HEK293 (cell line): ENCODE measurements at regions not wholly inside any gene's neighbourhood (a gene's known extent, or its start where the extent isn't known, plus 50 kb on each side); places are given as distances from the start of the nearest gene placed in this dataset.

Experiments
- CTCF ChIA-PET: fragments of 350-600 bp; formaldehyde crosslinking; extraction: SDS; loops from one replicate; lab custom pipeline; 2021; ENCODE audit warnings: antibody characterized with exemption; lab: Yijun Ruan, JAX
- POLR2A ChIA-PET: fragments of 300-600 bp; formaldehyde crosslinking; extraction: SDS; loops from one replicate; lab custom pipeline; 2020; ENCODE audit warnings: antibody characterized with exemption, inconsistent platforms; lab: Yijun Ruan, JAX
- H3K27ac ChIP-seq: fragments of 200-500 bp; sonication (Bioruptor generic); 2 replicates; pipeline ENCODE4 v1.5.1; 2014; ENCODE audit warnings: low read depth, low read length, control low read depth, inconsistent platforms; ENCODE audit errors: extremely low read depth
- H3K36me3 ChIP-seq, 2 experiments: fragments of 200-500 bp in 1 of 2; sonication (Bioruptor generic) in 1 of 2; 1 replicate in 1 of 2; 2 replicates in 1 of 2; pipeline ENCODE4 v1.5.1; 2014 to 2017; ENCODE audit warnings: inconsistent platforms in 2 of 2, low read length in 2 of 2; ENCODE audit not compliant: control insufficient read depth in 2 of 2, insufficient read depth in 1 of 2
- H3K4me1 ChIP-seq: fragments of 200-500 bp; sonication (Bioruptor generic); 2 replicates; pipeline ENCODE4 v1.5.1; 2014; ENCODE audit warnings: mild to moderate bottlenecking, low read length, inconsistent platforms; ENCODE audit not compliant: control insufficient read depth, insufficient read depth
- H3K4me3 ChIP-seq: 2 replicates; pipeline ENCODE4 v1.5.1; 2011; ENCODE audit warnings: low read depth, mild to moderate bottlenecking, control low read depth, low read length, moderate library complexity
- H3K9me3 ChIP-seq: fragments of 200-500 bp; sonication (Bioruptor generic); 2 replicates; pipeline ENCODE4 v1.5.1; 2014; ENCODE audit warnings: low read depth, low read length, inconsistent platforms; ENCODE audit not compliant: control insufficient read depth, insufficient read depth
- FEZF1 ChIP-seq: fragments of 450-650 bp; formaldehyde crosslinking; IDR thresholded peaks from 2 replicates; pipeline ENCODE4 v1.5.1; 2016; ENCODE audit warnings: missing biosample characterization, missing genetic modification characterization
- GLIS1 ChIP-seq: fragments of 450-650 bp; formaldehyde crosslinking; IDR thresholded peaks from 2 replicates; pipeline ENCODE4 v1.5.1; 2016; ENCODE audit warnings: missing biosample characterization, missing genetic modification characterization
- HOXC10 ChIP-seq: sonication (generic); formaldehyde crosslinking; IDR thresholded peaks from 2 replicates; pipeline ENCODE4 v1.8.1; 2023; ENCODE audit warnings: mild to moderate bottlenecking, missing genetic modification reagents
- HOXD13 ChIP-seq: sonication (generic); formaldehyde crosslinking; IDR thresholded peaks from 2 replicates; pipeline ENCODE4 v1.8.0; 2022; ENCODE audit warnings: missing genetic modification reagents, borderline replicate concordance
- KLF7 ChIP-seq: fragments of 450-650 bp; formaldehyde crosslinking; IDR thresholded peaks from 2 replicates; pipeline ENCODE4 v1.5.1; 2016; ENCODE audit warnings: missing biosample characterization, missing genetic modification characterization, borderline replicate concordance
- OVOL3 ChIP-seq: fragments of 450-650 bp; formaldehyde crosslinking; IDR thresholded peaks from 2 replicates; pipeline ENCODE4 v1.5.1; 2016; ENCODE audit warnings: missing biosample characterization, missing genetic modification characterization
- PATZ1 ChIP-seq: fragments of 450-650 bp; formaldehyde crosslinking; IDR thresholded peaks from 2 replicates; pipeline ENCODE4 v1.5.1; 2016; ENCODE audit warnings: missing biosample characterization, missing genetic modification characterization
- TCF7L2 ChIP-seq: IDR thresholded peaks from 2 replicates; pipeline ENCODE4 v1.6.1; 2011; ENCODE audit warnings: low read depth, mild to moderate bottlenecking, inconsistent platforms, low read length, moderate library complexity, borderline replicate concordance
- YY1 ChIP-seq: fragments of 450-650 bp; formaldehyde crosslinking; IDR thresholded peaks from 2 replicates; pipeline ENCODE4 v1.5.1; 2018; ENCODE audit warnings: missing biosample characterization, missing genetic modification characterization
- ZBTB21 ChIP-seq: fragments of 450-650 bp; formaldehyde crosslinking; IDR thresholded peaks from 2 replicates; pipeline ENCODE4 v1.5.1; 2017; ENCODE audit warnings: missing biosample characterization, missing genetic modification characterization
- ZBTB26 ChIP-seq: fragments of 450-650 bp; formaldehyde crosslinking; optimal IDR thresholded peaks from 2 replicates; pipeline ENCODE3; 2016; ENCODE audit warnings: missing biosample characterization, mild to moderate bottlenecking, missing genetic modification characterization
- ZBTB7A ChIP-seq: fragments of 450-650 bp; formaldehyde crosslinking; IDR thresholded peaks from 2 replicates; pipeline ENCODE4 v1.5.1; 2016; ENCODE audit warnings: low read depth, missing biosample characterization, missing genetic modification characterization
- ZFP41 ChIP-seq: fragments of 450-650 bp; formaldehyde crosslinking; IDR thresholded peaks from 2 replicates; pipeline ENCODE4 v1.5.1; 2016; ENCODE audit warnings: missing biosample characterization, missing genetic modification characterization, borderline replicate concordance
- ZNF138 ChIP-seq: fragments of 450-650 bp; formaldehyde crosslinking; IDR thresholded peaks from 2 replicates; pipeline ENCODE4 v1.5.1; 2016; ENCODE audit warnings: missing biosample characterization, missing genetic modification characterization, borderline replicate concordance
- ZNF155 ChIP-seq: fragments of 450-650 bp; formaldehyde crosslinking; IDR thresholded peaks from 2 replicates; pipeline ENCODE4 v1.5.1; 2016; ENCODE audit warnings: missing biosample characterization, missing genetic modification characterization
- ZNF18 ChIP-seq: fragments of 450-650 bp; formaldehyde crosslinking; IDR thresholded peaks from 2 replicates; pipeline ENCODE4 v1.5.1; 2016; ENCODE audit warnings: missing biosample characterization, missing genetic modification characterization
- ZNF19 ChIP-seq: fragments of 450-650 bp; formaldehyde crosslinking; IDR thresholded peaks from 2 replicates; pipeline ENCODE4; 2016; ENCODE audit warnings: missing biosample characterization, missing genetic modification characterization, low read depth
- ZNF221 ChIP-seq: fragments of 450-650 bp; formaldehyde crosslinking; IDR thresholded peaks from 2 replicates; pipeline ENCODE4 v1.5.1; 2017; ENCODE audit warnings: missing biosample characterization, missing genetic modification characterization, borderline replicate concordance
- ZNF266 ChIP-seq: fragments of 450-650 bp; formaldehyde crosslinking; IDR thresholded peaks from 2 replicates; pipeline ENCODE4 v1.5.1; 2016; ENCODE audit warnings: missing biosample characterization, missing genetic modification characterization, low read depth
- ZNF416 ChIP-seq: fragments of 450-650 bp; formaldehyde crosslinking; IDR thresholded peaks from 2 replicates; pipeline ENCODE4 v1.5.1; 2016; ENCODE audit warnings: missing biosample characterization, missing genetic modification characterization
- ZNF433 ChIP-seq: fragments of 450-650 bp; formaldehyde crosslinking; IDR thresholded peaks from 2 replicates; pipeline ENCODE4 v1.5.1; 2016; ENCODE audit warnings: missing biosample characterization, missing genetic modification characterization, low read depth
- ZNF629 ChIP-seq: fragments of 450-650 bp; formaldehyde crosslinking; IDR thresholded peaks from 2 replicates; pipeline ENCODE4 v1.5.1; 2017; ENCODE audit warnings: missing biosample characterization, missing genetic modification characterization
- ZNF777 ChIP-seq: fragments of 450-650 bp; formaldehyde crosslinking; IDR thresholded peaks from 2 replicates; pipeline ENCODE4 v1.5.1; 2017; ENCODE audit warnings: missing biosample characterization, missing genetic modification characterization, borderline replicate concordance
- ZSCAN30 ChIP-seq: fragments of 450-650 bp; IDR thresholded peaks from 2 replicates; pipeline ENCODE4 v1.5.1; 2018; ENCODE audit warnings: missing biosample characterization, mild to moderate bottlenecking, missing genetic modification characterization, moderate library complexity
- TF ChIP-seq, protein P1 (sequence below): fragments of 450-650 bp; formaldehyde crosslinking; IDR thresholded peaks from 2 replicates; pipeline ENCODE4 v1.5.1; 2017; ENCODE audit warnings: missing biosample characterization, missing genetic modification characterization

- H3K36me3 ChIP-seq, result no peaks in the 10 kb centered on the region
- H3K4me1 ChIP-seq, result no peaks in the 10 kb centered on the region
- CTCF ChIA-PET, result no interaction called here
- POLR2A ChIA-PET, result no interaction called here
- H3K9me3 ChIP-seq, result no peaks in the 10 kb centered on the region
- H3K27ac ChIP-seq, result no peak overlapping the region
- TF ChIP-seq, protein P1, sequence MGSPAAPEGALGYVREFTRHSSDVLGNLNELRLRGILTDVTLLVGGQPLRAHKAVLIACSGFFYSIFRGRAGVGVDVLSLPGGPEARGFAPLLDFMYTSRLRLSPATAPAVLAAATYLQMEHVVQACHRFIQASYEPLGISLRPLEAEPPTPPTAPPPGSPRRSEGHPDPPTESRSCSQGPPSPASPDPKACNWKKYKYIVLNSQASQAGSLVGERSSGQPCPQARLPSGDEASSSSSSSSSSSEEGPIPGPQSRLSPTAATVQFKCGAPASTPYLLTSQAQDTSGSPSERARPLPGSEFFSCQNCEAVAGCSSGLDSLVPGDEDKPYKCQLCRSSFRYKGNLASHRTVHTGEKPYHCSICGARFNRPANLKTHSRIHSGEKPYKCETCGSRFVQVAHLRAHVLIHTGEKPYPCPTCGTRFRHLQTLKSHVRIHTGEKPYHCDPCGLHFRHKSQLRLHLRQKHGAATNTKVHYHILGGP (tag by site-specific recombination), result no peak
- TF ChIP-seq ZSCAN30 (tag by site-specific recombination) (no peak), ZNF266 (tag by site-specific recombination) (no peak), ZNF221 (tag by site-specific recombination) (no peak), OVOL3 (tag by site-specific recombination) (no peak), PATZ1 (tag by site-specific recombination) (no peak), ZFP41 (tag by site-specific recombination) (no peak), ZBTB7A (tag by site-specific recombination) (no peak)
- TF ChIP-seq, all 188 proteins: peak for 0
- no peak overlapping the region for H3K4me3 ChIP-seq
These were observed 559.5 kb upstream of the PTCHD4 start for GRCh38 chr6:48670546-48670945.

DNA sequence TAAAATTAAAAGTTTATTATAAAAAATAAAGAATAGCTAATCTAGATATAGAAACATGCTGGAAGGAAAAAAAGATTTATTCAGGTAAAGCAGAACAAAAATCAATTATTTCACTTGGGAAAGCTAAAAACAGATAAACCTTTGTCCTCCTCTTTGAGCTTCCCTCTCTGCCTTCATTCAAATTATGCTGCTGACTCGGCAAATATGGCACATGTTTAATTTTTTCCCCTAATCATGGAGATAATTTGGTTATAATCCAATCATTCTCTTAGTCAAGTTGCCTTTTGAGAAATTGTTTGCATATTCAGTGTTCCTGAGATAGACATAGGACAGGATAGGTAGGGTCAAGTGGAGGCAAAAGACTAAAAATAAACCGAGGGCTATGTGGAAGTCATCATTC, 556.8 kb upstream of the PTCHD4 start:
- Histone ChIP-seq H3K27ac (no peak overlapping the region), H3K4me3 (no peak overlapping the region), H3K9me3 (no peaks in the 10 kb centered on the region), H3K4me1 (no peaks in the 10 kb centered on the region), H3K36me3 (no peaks in the 10 kb centered on the region)
- CTCF ChIA-PET, result no interaction called here
- POLR2A ChIA-PET, result no interaction called here
- no peak for TF ChIP-seq ZBTB21 (tag by site-specific recombination)
- no peak for TF ChIP-seq ZNF777
- TF ChIP-seq ZBTB26 (tag by site-specific recombination), result no peak
- no peak for TF ChIP-seq KLF7 (tag by site-specific recombination)
- no peak for TF ChIP-seq HOXC10 (CRISPR knock-in tag)

- CTCF ChIA-PET, result interaction anchor here (0.6 kb wide), 1 partner anchor 746 kb away, joined by 3 read pairs; no protein-coding TSS in a partner anchor
These were observed 553.8 kb upstream of the PTCHD4 start for GRCh38 chr6:48664826-48665225.

More at GRCh38 chr6:48664826-48665225, 553.8 kb upstream of the PTCHD4 start:
- no peak for TF ChIP-seq ZNF629 (tag by site-specific recombination)
- TF ChIP-seq ZNF155 (tag by site-specific recombination), result no peak
- no peak for TF ChIP-seq ZNF433 (tag by site-specific recombination)
- no peak for TF ChIP-seq ZNF138 (tag by site-specific recombination)
- no peak for TF ChIP-seq ZNF416 (tag by site-specific recombination)
- no peak for TF ChIP-seq HOXD13 (CRISPR knock-in tag)
- TF ChIP-seq FEZF1, result no peak
- no peak for TF ChIP-seq ZFP41 (tag by site-specific recombination)
- no peak for TF ChIP-seq ZNF18
- no peak for TF ChIP-seq TCF7L2
- no peak for TF ChIP-seq GLIS1
- TF ChIP-seq ZNF19 (tag by site-specific recombination), result no peak
- no peak for TF ChIP-seq YY1 (tag by site-specific recombination)
- no peak for TF ChIP-seq HOXC10 (CRISPR knock-in tag)
- TF ChIP-seq, all 188 proteins: peak for 0
- no peak overlapping the region for H3K27ac ChIP-seq
- H3K9me3 ChIP-seq, result no peaks in the 10 kb centered on the region
- no peaks in the 10 kb centered on the region for H3K4me1 ChIP-seq
- H3K36me3 ChIP-seq, result no peaks in the 10 kb centered on the region
- POLR2A ChIA-PET, result no interaction called here
- no peak overlapping the region for H3K4me3 ChIP-seq
